ENCODE measurements at regions not wholly inside any gene's neighbourhood (a gene's known extent, or its start where the extent isn't known, plus 50 kb on each side); places are given as distances from the start of the nearest gene placed in this dataset.

GRCh38 chr1:8223526-8223925 lies 94.4 kb upstream of the SLC45A1 start:
- Histone ChIP-seq H3K27me3 (ENCODE audit: insufficient read depth, low read length) (no peaks in the 10 kb centered on the region), H3K4me1 (ENCODE audit: insufficient read depth, low read length) (peaks cover 5% of the 10 kb centered on the region), H3K79me2 (ENCODE audit: insufficient read depth, low read length) (no peaks in the 10 kb centered on the region), H3K27ac (ENCODE audit: low read depth, low read length) (no peak overlapping the region), H3K4me3 (ENCODE audit: insufficient read depth, low read length) (no peak overlapping the region), H3K9me3 (ENCODE audit: low read depth, low read length) (no peaks in the 10 kb centered on the region), H4K20me1 (ENCODE audit: insufficient read depth, low read length) (no peaks in the 10 kb centered on the region), H3K36me3 (ENCODE audit: insufficient read depth, low read length) (no peaks in the 10 kb centered on the region), H2AFZ (ENCODE audit: low read length) (no peak overlapping the region), H3K4me2 (ENCODE audit: insufficient read depth, low read length) (no peak overlapping the region)
- TF ChIP-seq CTCF (IDR thresholded peaks at IDR 0.05; ENCODE audit: extremely low read depth, low read depth, low read length), result no peak
- DNase-seq (ENCODE audit: insufficient read length, low spot score, missing footprints), result no peak

DNA sequence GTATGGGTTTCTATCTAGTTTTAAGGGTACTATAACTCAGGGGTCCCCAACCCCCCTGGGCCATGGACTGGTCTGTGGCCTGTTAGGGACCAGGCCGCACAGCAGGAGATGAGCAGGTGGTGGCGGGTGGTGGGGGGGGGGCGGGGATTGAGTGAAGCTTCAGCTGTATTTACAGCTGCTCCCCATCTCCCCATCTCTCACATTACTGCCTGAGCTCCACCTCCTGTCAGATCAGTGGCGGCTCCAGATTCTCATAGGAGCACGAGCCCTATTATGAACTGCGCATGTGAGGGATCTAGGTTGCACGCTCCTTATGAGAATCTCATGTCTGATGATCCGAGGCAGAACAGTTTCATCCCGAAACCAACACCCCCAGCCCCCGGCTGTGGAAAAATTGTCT lies 95.1 kb upstream of the SLC45A1 start:
- peaks cover 7% of the 10 kb centered on the region for H3K4me1 ChIP-seq (ENCODE audit: insufficient read depth, low read length)
- TF ChIP-seq CTCF (IDR thresholded peaks at IDR 0.05; ENCODE audit: extremely low read depth, low read depth, low read length), result no peak
- H4K20me1 ChIP-seq (ENCODE audit: insufficient read depth, low read length), result no peaks in the 10 kb centered on the region
- no peak overlapping the region for H2AFZ ChIP-seq (ENCODE audit: low read length)
- H3K4me3 ChIP-seq (ENCODE audit: insufficient read depth, low read length), result no peak overlapping the region
- no peak for DNase-seq (ENCODE audit: insufficient read length, low spot score, missing footprints)
- no peak overlapping the region for H3K4me2 ChIP-seq (ENCODE audit: insufficient read depth, low read length)
- H3K36me3 ChIP-seq (ENCODE audit: insufficient read depth, low read length), result no peaks in the 10 kb centered on the region
- no peak overlapping the region for H3K27ac ChIP-seq (ENCODE audit: low read depth, low read length)
- no peaks in the 10 kb centered on the region for H3K79me2 ChIP-seq (ENCODE audit: insufficient read depth, low read length)
- H3K9me3 ChIP-seq (ENCODE audit: low read depth, low read length), result no peaks in the 10 kb centered on the region
- H3K27me3 ChIP-seq (ENCODE audit: insufficient read depth, low read length), result no peaks in the 10 kb centered on the region

GRCh38 chr1:8219530-8219929 lies 98.4 kb upstream of the SLC45A1 start:
- peaks cover 16% of the 10 kb centered on the region for H3K4me1 ChIP-seq (ENCODE audit: insufficient read depth, low read length)
- H3K27ac ChIP-seq (ENCODE audit: low read depth, low read length), result no peak overlapping the region
- H3K27me3 ChIP-seq (ENCODE audit: insufficient read depth, low read length), result no peaks in the 10 kb centered on the region
- no peaks in the 10 kb centered on the region for H3K9me3 ChIP-seq (ENCODE audit: low read depth, low read length)
- H2AFZ ChIP-seq (ENCODE audit: low read length), result no peak overlapping the region
- H3K79me2 ChIP-seq (ENCODE audit: insufficient read depth, low read length), result no peaks in the 10 kb centered on the region
- TF ChIP-seq CTCF (IDR thresholded peaks at IDR 0.05; ENCODE audit: extremely low read depth, low read depth, low read length), result no peak
- no peak overlapping the region for H3K4me3 ChIP-seq (ENCODE audit: insufficient read depth, low read length)
- no peak overlapping the region for H3K4me2 ChIP-seq (ENCODE audit: insufficient read depth, low read length)
- H3K36me3 ChIP-seq (ENCODE audit: insufficient read depth, low read length), result no peaks in the 10 kb centered on the region
- H4K20me1 ChIP-seq (ENCODE audit: insufficient read depth, low read length), result no peaks in the 10 kb centered on the region
- DNase-seq (ENCODE audit: insufficient read length, low spot score, missing footprints), result no peak

- Histone ChIP-seq H2AFZ (ENCODE audit: low read length) (no peak overlapping the region), H3K4me1 (ENCODE audit: insufficient read depth, low read length) (peaks cover 16% of the 10 kb centered on the region), H4K20me1 (ENCODE audit: insufficient read depth, low read length) (no peaks in the 10 kb centered on the region), H3K27me3 (ENCODE audit: insufficient read depth, low read length) (no peaks in the 10 kb centered on the region), H3K4me2 (ENCODE audit: insufficient read depth, low read length) (no peak overlapping the region), H3K36me3 (ENCODE audit: insufficient read depth, low read length) (no peaks in the 10 kb centered on the region), H3K4me3 (ENCODE audit: insufficient read depth, low read length) (no peak overlapping the region), H3K79me2 (ENCODE audit: insufficient read depth, low read length) (no peaks in the 10 kb centered on the region), H3K9me3 (ENCODE audit: low read depth, low read length) (no peaks in the 10 kb centered on the region), H3K27ac (ENCODE audit: low read depth, low read length) (no peak overlapping the region)
- DNase-seq (ENCODE audit: insufficient read length, low spot score, missing footprints), result no peak
- TF ChIP-seq CTCF (IDR thresholded peaks at IDR 0.05; ENCODE audit: extremely low read depth, low read depth, low read length), result no peak
Measured at GRCh38 chr1:8218351-8219092, 99.4 kb upstream of the SLC45A1 start.
